ENCODE measurements at regions not wholly inside any gene's neighbourhood (a gene's known extent, or its start where the extent isn't known, plus 50 kb on each side); places are given as distances from the start of the nearest gene placed in this dataset.

- no peak for TF ChIP-seq EP300 (IDR thresholded peaks at IDR 0.05)
- TF ChIP-seq POLR2A (IDR thresholded peaks at IDR 0.05): no peak
These were observed 218.6 kb upstream of the PLXNA2 start for GRCh38 chr1:208462761-208463160.
